ENCODE measurements at regions not wholly inside any gene's neighbourhood (a gene's known extent, or its start where the extent isn't known, plus 50 kb on each side); places are given as distances from the start of the nearest gene placed in this dataset.

DNA sequence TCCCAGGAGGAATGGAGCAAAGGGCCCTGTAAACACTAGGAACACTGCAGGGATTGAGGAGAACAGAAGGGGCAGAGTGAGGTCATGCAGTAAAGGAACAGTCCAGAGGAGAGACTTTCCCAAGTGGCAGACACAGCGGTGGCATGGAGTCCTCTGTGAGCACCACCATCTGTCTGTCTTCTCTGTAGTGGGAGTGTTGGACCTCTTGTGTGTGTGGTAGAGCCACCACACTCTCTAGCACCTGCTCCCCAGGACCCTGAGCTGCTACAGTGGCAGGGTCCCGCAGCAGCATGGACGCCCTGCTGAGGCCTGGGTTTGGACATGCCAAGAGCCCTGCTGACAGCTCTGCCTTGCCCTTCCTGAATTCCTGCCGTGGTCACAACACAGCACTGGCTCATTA lies 75.7 kb upstream of the LARP1 start (continued):
- TF ChIP-seq HOXA7 (CRISPR knock-in tag; IDR thresholded peaks at IDR 0.05): no peak

DNA sequence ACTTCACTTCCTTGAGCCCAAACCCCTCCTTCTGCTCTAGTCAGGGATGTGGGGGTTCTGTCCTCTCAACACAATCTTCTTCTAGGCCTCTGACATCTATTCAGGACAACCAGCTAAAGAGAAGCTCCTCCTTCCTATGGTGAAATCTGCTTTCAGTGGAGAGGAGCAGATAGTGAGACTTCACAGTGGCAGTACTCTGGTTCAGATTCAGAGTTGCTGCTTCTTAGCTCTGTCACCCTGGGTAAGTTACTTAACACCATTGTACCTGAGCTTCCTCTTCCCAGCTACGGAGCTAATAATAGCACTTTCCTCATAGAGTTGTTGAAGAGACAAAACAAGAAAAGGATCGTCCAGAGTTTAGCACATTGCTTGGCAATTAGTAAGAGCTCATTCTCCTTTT lies 77.3 kb upstream of the LARP1 start:
- no peak for ATAC-seq
- peak in 1 of 2 experiments; percentile 11 for DNase-seq (ENCODE audit: low read depth in 1 of 2, low spot score in 1 of 2)
- H3K4me2 ChIP-seq: no peak overlapping the region
- CTCF ChIA-PET: interaction anchor here (0.6 to 5.3 kb wide), 5 partner anchors 11 to 180 kb away, joined by 3 to 24 read pairs (median 3); no protein-coding TSS in a partner anchor
- FAIRE-seq: no peak
- H3K4me1 ChIP-seq: peaks cover 3% of the 10 kb centered on the region; the same call in 2 of the 3 replicates
- TF ChIP-seq PHF8 (IDR thresholded peaks at IDR 0.05; ENCODE audit: borderline replicate concordance, low read depth) (no peak), FOSB (CRISPR knock-in tag; IDR thresholded peaks at IDR 0.05) (no peak), EHF (CRISPR knock-in tag; IDR thresholded peaks at IDR 0.05) (no peak), CBX8 (IDR thresholded peaks at IDR 0.05) (no peak), ZC3H11A (IDR thresholded peaks at IDR 0.05) (no peak), HMGXB4 (CRISPR knock-in tag; IDR thresholded peaks at IDR 0.05; ENCODE audit: borderline replicate concordance) (no peak), FOSL2 (IDR thresholded peaks at IDR 0.05) (no peak), FOSL2 (CRISPR knock-in tag; IDR thresholded peaks at IDR 0.05) (no peak)
- TF ChIP-seq, protein P1, sequence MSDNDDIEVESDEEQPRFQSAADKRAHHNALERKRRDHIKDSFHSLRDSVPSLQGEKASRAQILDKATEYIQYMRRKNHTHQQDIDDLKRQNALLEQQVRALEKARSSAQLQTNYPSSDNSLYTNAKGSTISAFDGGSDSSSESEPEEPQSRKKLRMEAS (IDR thresholded peaks at IDR 0.05): no peak
- 39% methylated on average over 2 of the region's 2 CpGs for WGBS (ENCODE audit: missing lambda C conversion rate)
- POLR2A ChIA-PET: interaction anchor here (0.7 kb wide), 2 partner anchors 349 to 639 kb away, joined by 3 read pairs; partner anchors contain the start of genes FAM114A2 and MFAP3
- H3K27ac ChIP-seq: no peak overlapping the region
- H3K9me3 ChIP-seq: no peaks in the 10 kb centered on the region
- H3K4me3 ChIP-seq: no peak overlapping the region

DNA sequence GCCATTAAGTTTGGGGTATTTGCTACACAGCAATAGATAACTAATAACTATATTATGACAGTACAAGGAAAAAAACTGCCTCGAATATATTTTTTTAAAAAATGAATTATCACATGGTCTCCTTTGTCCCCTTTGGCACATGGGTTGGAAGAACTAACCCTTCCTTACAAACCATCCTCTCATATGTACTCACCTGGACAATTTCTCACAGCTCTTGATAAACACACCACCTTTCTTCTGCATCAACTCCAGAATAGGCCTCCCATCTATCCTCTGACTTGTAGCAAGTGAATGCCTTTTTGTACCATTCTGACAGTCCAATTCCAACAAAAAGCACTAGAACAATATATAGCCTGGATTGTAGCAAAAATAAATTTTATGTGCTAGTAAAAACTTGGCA lies 78.7 kb upstream of the LARP1 start:
- POLR2A ChIA-PET: no interaction called here
- Histone ChIP-seq H3K4me3 (no peak overlapping the region), H3K4me1 (no peaks in the 10 kb centered on the region; the same call in 2 of the 3 replicates), H3K4me2 (no peak overlapping the region), H3K27ac (no peak overlapping the region), H3K9me3 (no peaks in the 10 kb centered on the region)
- no peak for FAIRE-seq
- no peak for DNase-seq (ENCODE audit: low read depth in 1 of 2, low spot score in 1 of 2)
- TF ChIP-seq CEBPB (IDR thresholded peaks at IDR 0.05) (no peak), RARB (CRISPR knock-in tag; IDR thresholded peaks at IDR 0.05) (no peak), CBX8 (IDR thresholded peaks at IDR 0.05) (no peak), EHF (CRISPR knock-in tag; IDR thresholded peaks at IDR 0.05) (no peak), FOSB (CRISPR knock-in tag; IDR thresholded peaks at IDR 0.05) (no peak), ZSCAN20 (CRISPR knock-in tag; IDR thresholded peaks at IDR 0.05) (no peak), GATA3 (IDR thresholded peaks at IDR 0.05; ENCODE audit: borderline replicate concordance) (no peak), KDM1A (IDR thresholded peaks at IDR 0.05; ENCODE audit: low read depth) (no peak), EHMT2 (IDR thresholded peaks at IDR 0.05; ENCODE audit: low read depth) (no peak), PHF8 (IDR thresholded peaks at IDR 0.05; ENCODE audit: borderline replicate concordance, low read depth) (no peak), HOXA7 (CRISPR knock-in tag; IDR thresholded peaks at IDR 0.05) (no peak), MAZ (IDR thresholded peaks at IDR 0.05; ENCODE audit: borderline replicate concordance, low read depth, low read length) (no peak), SMC3 (IDR thresholded peaks at IDR 0.05) (no peak), RCOR1 (IDR thresholded peaks at IDR 0.05; ENCODE audit: low read depth, low read length) (no peak), SREBF2 (IDR thresholded peaks at IDR 0.05) (no peak), E2F6 (IDR thresholded peaks at IDR 0.05; ENCODE audit: borderline replicate concordance, low read depth) (no peak)
- TF ChIP-seq, protein P2, sequence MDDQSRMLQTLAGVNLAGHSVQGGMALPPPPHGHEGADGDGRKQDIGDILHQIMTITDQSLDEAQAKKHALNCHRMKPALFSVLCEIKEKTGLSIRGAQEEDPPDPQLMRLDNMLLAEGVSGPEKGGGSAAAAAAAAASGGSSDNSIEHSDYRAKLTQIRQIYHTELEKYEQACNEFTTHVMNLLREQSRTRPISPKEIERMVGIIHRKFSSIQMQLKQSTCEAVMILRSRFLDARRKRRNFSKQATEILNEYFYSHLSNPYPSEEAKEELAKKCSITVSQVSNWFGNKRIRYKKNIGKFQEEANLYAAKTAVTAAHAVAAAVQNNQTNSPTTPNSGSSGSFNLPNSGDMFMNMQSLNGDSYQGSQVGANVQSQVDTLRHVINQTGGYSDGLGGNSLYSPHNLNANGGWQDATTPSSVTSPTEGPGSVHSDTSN (IDR thresholded peaks at IDR 0.05): no peak
- no peak for ATAC-seq
- WGBS (ENCODE audit: missing lambda C conversion rate): 52% methylated on average over 1 of the region's 1 CpG
- CTCF ChIA-PET: interaction anchor here (5.3 kb wide), 1 partner anchor 27 kb away, joined by 24 read pairs; no protein-coding TSS in a partner anchor

All from A549 (cell line).